22Rv1 (cell line): ENCODE measurements at regions not wholly inside any gene's neighbourhood (a gene's known extent, or its start where the extent isn't known, plus 50 kb on each side); places are given as distances from the start of the nearest gene placed in this dataset.

Experiments used
- ZFX ChIP-seq: fragments of 450-650 bp; IDR thresholded peaks from 2 replicates; pipeline ENCODE4 v1.6.1; 2017; ENCODE audit warnings: antibody characterized with exemption, borderline replicate concordance
- TF ChIP-seq, protein P1 (sequence below): fragments of 450-650 bp; IDR thresholded peaks from 2 replicates; pipeline ENCODE4 v1.5.1; 2017; ENCODE audit warnings: mild to moderate bottlenecking

DNA sequence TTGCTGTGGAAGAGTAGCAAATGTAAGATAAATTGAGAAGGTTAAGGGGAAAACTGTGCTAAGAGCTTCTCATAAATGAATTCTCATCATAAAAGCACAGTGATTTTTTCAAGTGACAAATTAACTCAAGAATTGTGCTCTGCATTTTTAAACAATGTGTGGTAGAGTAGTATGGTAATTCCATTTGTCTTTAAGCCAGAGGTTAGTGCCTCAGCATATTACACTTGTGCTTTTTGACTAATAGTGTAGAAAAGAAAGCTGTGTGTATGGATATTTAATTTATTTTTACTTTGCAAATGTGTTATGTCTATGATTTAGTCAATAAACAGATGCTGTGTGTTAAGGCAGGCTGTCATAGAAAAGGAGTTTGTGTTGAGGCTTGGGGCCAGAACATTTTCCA lies 61.0 kb downstream of the FHIP1A start:
- TF ChIP-seq, protein P1, sequence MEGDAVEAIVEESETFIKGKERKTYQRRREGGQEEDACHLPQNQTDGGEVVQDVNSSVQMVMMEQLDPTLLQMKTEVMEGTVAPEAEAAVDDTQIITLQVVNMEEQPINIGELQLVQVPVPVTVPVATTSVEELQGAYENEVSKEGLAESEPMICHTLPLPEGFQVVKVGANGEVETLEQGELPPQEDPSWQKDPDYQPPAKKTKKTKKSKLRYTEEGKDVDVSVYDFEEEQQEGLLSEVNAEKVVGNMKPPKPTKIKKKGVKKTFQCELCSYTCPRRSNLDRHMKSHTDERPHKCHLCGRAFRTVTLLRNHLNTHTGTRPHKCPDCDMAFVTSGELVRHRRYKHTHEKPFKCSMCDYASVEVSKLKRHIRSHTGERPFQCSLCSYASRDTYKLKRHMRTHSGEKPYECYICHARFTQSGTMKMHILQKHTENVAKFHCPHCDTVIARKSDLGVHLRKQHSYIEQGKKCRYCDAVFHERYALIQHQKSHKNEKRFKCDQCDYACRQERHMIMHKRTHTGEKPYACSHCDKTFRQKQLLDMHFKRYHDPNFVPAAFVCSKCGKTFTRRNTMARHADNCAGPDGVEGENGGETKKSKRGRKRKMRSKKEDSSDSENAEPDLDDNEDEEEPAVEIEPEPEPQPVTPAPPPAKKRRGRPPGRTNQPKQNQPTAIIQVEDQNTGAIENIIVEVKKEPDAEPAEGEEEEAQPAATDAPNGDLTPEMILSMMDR: no peak
- TF ChIP-seq ZFX: no peak
